ENCODE measurements at regions not wholly inside any gene's neighbourhood (a gene's known extent, or its start where the extent isn't known, plus 50 kb on each side); places are given as distances from the start of the nearest gene placed in this dataset.
"Not testable (repeated sequence)": the region's sequence is repeated elsewhere in the genome, so short reads cannot be mapped to it uniquely, and the experiment has no call there.

GRCh38 chr7:9552431-9552830 is 1119.0 kb downstream of the NXPH1 start:
- not testable (repeated sequence) for DNase-seq

GRCh38 chr7:9557853-9558252 is 1124.4 kb downstream of the NXPH1 start:
- no peak for DNase-seq

GRCh38 chr7:9575716-9576115 is 1142.3 kb downstream of the NXPH1 start:
- DNase-seq: no peak

DNA sequence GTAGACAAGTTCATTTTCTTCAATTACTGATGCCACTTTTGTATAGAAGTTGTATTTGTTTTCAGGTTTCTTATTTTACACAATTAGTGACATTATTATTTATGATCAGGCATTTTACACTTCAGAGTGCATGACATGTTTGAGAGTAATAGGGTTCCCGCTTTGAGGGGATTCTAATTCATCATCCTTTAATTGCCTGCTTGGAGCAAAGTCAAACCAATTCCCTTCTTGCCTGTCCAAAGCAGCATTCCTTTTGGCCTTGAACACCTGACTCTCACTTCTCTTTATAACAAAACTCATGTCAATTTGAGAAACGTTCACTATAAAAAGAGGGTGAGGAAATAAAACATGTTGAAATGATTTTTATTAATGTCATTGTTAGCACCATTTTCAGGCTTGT is 1149.4 kb downstream of the NXPH1 start:
- DNase-seq: no peak

DNA sequence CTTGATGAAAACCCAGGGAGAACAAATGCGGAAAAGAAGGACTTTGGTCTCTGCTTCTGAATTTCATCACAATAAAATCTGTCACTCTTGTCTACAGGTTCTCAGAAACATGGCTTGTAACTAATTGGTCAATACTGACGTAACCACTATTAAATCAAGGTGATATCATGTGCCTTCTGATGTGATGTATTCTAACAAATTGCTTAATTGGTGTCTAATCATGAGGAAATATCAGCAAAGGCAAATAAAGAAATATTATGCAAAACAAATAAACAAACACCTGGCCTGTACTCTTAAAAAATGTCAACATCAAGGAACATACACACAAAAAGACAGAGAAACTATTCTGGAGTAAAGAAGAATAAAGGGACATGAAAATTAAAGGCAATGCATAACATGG is 1165.0 kb downstream of the NXPH1 start:
- no peak for DNase-seq

DNA sequence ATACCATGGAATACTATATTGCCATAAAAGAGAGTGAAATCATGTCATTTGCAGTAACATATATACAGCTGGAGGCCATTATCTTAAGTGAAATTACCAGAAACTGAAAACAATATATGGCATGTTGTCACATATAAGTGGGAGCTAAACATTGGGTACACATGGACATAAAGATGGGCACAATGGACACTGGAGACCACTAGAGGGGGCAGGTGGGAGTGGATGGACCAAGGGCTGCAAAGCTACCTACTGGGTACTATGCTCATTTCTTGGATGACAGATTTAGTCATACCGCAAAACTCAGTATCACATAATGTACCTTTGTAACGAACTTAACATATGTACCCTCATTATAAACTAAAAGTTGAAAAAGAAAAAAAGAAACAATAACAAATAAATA is 1167.6 kb downstream of the NXPH1 start:
- no peak for DNase-seq

- no peak for DNase-seq
Observed at GRCh38 chr7:9603291-9603690, 1169.9 kb downstream of the NXPH1 start.

DNA sequence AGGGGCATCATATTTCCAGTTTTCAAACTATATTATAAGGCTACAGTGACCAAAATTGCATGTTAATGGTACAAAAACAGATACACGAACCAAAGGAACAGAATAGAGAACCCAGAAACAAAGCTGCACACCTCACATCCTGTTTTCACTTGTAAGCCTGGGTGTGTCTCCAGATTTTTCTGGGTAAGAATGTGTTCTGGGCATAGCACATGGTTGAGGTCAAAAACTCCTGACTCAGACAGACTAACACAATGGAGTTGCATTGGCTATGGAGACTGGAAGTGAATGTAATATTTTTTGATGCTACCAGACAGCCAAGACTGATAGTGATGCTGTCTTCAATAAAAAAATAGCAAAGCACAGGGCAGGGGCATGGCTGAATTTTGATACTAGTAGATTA is 1175.2 kb downstream of the NXPH1 start:
- DNase-seq: no peak

- DNase-seq: not testable (repeated sequence)
Observed at GRCh38 chr7:9620899-9621298, 1187.5 kb downstream of the NXPH1 start.

- DNase-seq: not testable (repeated sequence)
Observed at GRCh38 chr7:9621306-9621902, 1188.0 kb downstream of the NXPH1 start.

DNA sequence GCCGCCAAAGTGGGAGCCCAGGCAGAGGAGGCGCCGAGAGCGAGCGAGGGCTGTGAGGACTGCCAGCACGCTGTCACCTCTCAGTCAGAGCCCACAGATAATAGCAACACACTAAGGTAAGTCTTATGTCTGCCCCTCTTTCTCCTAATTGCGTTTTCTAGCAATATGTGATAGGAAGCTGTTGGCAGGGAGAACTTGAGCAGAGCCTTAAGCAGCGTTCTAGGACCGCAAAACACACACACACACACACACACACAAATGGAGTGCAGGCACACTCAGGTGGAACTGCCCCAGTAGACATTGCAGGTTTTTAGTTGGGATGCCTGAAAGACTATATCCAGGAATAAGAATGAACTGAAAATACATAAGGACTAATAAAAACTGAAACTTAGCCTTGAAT is 1188.5 kb downstream of the NXPH1 start:
- no peak for DNase-seq

DNA sequence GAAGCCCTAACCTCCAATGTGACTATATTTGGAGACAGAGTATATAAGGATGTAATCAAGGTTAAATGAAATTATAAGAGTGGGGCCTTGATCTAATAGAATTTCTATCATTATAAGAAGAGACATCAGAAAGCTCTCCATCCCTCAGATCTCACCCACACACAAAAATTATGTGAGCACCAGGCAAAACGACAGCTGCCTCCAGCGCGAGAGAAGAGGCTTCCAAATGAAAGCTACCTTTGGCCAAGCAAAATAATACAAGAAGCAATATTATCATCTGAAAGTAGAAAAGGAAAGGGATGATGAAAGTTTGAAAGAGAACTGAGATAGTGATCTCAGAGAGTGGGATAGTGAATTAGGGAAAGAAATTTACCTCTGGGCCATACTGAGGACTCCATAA is 1192.5 kb downstream of the NXPH1 start:
- no peak for DNase-seq

- DNase-seq: no peak
Observed at GRCh38 chr7:9645756-9646155, 1212.3 kb downstream of the NXPH1 start.

DNA sequence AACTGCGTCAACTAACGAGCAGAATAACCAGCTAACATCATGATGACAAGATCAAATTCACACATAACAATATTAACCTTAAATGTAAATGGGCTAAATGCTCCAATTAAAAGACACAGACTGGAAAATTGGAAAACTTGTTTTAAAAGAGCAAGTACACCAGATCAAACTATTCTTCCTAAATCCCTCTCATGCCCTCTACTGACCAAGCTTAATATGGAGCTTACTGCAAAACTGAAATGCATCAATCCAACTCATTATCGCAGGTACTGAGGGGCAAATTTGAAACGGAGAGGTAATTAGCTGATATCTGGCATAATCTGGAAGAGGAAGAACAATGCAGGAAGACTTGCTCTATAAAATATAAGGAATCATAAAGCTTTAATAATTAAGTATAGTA is 1223.8 kb downstream of the NXPH1 start:
- DNase-seq: no peak

- DNase-seq: no peak
Observed at GRCh38 chr7:9671979-9672917, 1238.8 kb downstream of the NXPH1 start.

GRCh38 chr7:9680713-9681112 is 1247.3 kb downstream of the NXPH1 start:
- no peak for DNase-seq

DNA sequence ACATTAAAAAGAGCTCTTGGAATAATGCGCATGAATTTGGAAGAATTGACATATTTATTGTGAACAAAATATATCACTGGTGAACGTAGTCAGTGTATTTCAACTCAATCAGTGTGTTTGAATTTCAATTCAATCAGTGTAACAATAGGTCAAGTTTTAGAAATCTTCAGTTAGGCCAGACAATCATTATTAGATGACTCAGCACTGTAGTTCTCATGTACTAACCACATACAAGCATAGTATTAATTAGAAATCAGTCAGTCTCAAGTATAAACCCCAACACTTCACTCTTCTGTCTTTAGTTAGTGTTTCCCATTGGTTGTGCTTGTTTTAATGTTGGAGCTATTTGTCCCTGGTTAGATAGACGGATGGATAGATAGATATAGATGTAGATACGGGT is 1247.9 kb downstream of the NXPH1 start:
- DNase-seq: no peak

DNA sequence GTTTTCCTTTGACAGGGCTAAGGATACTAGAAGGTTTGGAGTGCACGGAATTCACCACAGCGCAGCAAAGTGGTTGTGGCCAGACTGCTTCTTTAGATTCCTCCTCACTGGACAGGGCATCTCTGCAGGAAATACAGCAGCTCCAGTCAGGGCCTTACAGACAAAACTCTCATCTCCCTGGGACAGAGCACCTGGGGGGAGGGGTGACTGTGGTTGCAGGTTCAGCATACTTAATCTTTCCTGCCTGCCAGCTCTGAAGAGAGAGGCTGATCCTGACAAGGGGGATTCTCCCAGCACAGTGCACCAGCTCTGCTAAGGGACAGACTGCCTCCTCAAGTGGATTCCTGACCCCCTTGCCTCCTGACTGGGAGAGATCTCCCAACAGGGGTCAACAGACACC is 1257.9 kb downstream of the NXPH1 start:
- no peak for DNase-seq

DNA sequence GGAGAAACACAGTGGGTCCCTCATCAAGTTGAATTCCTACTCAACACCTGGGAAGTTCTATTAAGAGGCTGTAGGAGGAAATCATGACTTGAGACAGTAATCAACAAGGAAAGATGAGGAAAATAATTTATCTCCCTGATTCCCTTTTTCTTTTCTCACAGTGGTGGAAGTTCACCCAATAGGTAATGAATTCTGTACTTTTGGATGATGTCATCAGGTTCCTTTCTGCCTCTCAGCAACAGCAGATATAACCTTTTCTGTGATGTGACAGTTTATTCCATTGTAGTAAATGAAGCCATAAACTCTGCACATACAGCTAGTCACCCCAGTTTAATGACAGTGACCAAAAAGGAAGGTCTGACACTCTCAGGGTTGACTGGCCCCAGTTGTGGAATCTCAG is 1265.0 kb downstream of the NXPH1 start:
- DNase-seq: no peak

DNA sequence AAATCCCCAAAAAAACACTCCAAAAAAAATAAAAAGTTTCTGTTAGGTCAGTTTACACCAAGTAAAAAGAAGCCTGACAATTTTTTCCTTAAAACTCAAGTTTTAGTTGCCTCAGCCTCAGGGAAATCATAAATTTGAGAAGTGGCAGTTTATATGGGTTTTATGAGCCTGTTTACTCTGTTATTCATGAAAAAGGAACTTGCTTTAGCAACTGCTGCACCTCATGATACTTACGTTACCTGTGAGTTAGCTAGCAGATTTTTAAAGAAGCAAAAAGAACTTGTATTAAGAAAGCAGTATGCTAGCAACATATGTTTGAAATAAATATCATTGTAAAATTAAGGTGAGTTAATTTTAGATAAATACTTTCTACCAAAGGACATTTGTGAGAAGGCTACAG is 1264.5 kb upstream of the PHF14 start:
- no peak for DNase-seq

DNA sequence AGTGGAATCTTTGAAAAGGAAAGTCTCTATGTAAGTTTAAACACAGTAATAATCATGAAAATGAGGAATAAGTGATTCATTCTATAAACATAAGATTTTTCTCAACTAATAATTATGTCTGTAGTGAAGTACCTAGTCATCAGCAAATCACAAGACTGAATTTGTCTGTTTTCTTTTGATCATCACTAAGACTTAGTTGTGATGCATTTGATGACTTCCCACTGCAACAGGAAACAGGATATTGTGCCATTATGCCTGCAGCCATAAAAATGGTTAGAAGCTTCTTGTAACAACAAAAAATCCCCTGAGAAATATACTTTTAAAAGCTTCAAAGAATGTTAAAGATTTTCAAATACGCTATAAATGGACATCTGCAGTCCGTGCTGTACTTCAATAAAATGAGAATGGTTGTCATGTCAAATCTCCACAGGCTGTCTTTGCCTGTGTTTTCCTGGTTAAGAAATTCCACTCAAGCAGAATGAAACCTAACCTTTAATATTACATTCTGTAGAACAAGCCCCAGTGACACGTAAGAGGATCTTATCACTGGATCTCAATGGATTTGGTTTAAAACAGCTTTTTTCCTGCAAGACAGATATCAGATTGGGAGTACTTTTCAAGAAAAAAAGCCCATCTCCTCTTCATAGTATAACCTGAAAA is 1262.3 kb upstream of the PHF14 start:
- DNase-seq: no peak

DNA sequence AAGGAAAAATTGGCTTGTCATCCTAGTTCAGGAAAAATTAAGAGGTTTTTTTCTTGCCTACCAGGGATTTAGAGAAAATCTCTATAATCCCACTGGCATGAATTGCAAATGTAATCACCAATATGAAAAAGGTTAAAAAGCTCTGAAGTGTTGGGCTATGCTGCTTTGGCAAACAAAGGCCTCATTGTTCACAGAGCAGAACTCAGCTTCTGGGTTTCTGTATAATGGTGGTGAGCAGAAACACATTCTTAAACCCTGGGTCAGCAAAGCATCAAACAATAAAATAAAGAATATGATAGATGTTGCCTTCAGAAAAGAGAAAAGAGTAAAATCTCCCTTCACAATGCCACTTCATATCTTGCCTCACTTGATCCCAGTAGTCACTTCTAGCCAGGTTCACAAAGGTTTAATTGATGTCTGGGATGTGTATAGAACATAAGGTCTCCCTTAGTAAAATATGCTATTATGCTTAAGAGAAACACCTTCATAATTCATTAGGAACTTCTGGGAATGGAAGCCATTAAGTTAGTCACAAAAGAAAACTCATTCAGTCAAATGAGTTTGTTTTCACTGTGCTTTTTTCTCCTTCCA is 1255.5 kb upstream of the PHF14 start:
- DNase-seq: peak; percentile 10

GRCh38 chr7:9719303-9719702 is 1254.4 kb upstream of the PHF14 start:
- DNase-seq: no peak

DNA sequence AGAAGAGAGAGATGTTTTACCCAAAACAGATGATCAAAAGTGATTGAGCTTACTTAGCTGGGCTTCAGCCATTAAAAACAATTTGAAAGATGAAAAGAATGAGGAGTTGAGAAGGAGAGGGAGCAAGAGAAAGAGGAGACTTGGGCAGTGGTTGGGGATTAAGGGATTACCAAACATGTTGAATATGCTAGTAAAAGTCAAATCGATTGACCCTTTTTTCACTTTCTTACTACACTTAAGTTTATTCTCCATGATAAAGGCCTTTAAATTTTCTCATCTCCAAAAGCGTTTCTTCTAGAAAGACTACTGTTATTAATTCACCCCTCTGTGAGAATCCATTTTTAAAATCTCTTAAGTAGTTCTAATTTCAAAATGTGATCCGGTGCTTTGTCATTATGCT is 1254.0 kb upstream of the PHF14 start:
- no peak for DNase-seq

All from NCI-H526 treated with DMSO at 0.1 percent for 48 hours (cell line).